ENCODE measurements at regions not wholly inside any gene's neighbourhood (a gene's known extent, or its start where the extent isn't known, plus 50 kb on each side); places are given as distances from the start of the nearest gene placed in this dataset.
"Not testable (repeated sequence)": the region's sequence is repeated elsewhere in the genome, so short reads cannot be mapped to it uniquely, and the experiment has no call there.

- no peak for DNase-seq
Observed at GRCh38 chr14:46596236-46596635, 55.3 kb downstream of the RPL10L start.

DNA sequence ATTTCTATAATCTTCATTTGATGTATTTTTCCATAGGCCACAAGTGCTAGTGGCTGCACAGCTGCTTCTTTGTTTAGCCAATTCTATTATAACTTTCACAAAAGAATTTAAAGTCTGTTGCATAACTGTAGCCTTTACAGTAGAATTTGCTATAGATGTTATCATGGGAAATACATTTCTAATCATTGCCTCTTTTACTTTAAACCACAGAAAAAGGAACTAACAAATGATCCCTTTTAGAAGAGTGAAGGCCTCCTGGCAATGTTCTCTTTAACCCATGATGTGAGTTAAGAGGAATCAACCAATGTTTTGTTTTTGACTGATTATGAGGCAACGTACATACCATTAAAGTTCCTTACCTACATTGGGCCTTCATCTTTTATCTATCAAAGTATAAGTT, 68.8 kb downstream of the RPL10L start:
- no peak for DNase-seq

GRCh38 chr14:46581036-46581671, 70.4 kb downstream of the RPL10L start:
- DNase-seq: peak; percentile 0 to 14 (median 5)

- DNase-seq: no peak
Observed at GRCh38 chr14:46574978-46575375, 76.6 kb downstream of the RPL10L start.

GRCh38 chr14:46574221-46574977, 77.2 kb downstream of the RPL10L start:
- no peak for DNase-seq

GRCh38 chr14:46573498-46573897, 78.1 kb downstream of the RPL10L start:
- no peak for DNase-seq

GRCh38 chr14:46571970-46572369, 79.6 kb downstream of the RPL10L start:
- DNase-seq: peak in 1 of 3 donors; percentile 16

GRCh38 chr14:46568161-46568560, 83.4 kb downstream of the RPL10L start:
- DNase-seq: not testable (repeated sequence)

- DNase-seq: no peak
Observed at GRCh38 chr14:46550836-46551235, 100.7 kb downstream of the RPL10L start.

DNA sequence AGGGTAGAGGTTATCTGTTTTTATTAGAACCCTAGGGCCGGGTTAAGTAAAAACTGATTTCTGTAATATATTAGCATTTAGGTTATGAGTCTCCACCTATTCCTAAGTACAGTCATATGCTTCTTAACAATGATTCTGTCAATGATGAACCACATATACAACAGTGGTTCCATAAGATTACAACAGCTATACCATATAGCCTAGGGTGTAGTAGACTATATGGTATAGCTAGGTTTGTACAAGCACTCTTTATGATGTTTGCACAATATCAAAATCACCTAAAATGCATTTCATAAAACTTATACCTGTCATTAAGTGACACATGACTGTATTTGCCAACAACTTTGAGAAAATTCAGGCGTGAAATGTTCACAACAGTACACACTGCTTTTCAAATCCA, 110.6 kb downstream of the RPL10L start:
- DNase-seq: no peak

DNA sequence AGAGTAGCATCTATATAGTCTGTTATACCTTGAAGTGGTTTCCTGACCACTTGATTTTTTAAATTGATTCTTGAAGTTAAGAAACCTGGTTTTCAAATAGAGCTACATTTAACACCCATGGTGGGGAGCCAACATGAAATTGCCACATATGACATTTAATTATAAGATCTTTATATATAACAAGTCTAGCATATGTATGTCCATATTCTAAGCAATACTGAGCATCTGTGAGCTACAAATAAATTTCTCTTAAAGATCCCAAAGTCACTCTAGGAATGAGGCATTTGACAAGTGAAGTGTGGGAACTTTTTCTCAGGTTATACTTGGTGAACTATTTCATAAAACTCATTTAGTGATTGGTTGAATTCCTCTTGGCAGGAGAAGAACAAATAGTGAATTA, 132.5 kb downstream of the RPL10L start:
- no peak for DNase-seq

DNA sequence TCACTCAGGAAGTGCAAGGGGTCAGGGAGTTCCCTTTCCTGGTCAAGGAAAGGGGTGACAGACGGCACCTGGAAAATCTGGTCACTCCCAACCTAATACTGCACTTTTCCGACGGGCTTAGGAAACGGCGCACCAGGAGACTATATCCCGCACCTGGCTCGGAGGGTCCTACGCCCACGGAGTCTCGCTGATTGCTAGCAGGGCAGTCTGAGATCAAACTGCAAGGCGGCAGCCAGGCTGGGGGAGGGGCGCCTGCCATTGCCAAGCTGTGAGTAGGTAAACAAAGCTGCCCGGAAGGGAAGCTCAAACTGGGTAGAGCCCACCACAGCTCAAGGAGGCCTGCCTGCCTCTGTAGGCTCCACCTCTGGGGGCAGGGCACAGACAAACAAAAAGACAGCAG, 142.8 kb downstream of the RPL10L start:
- DNase-seq: not testable (repeated sequence)

- no peak for DNase-seq
Observed at GRCh38 chr14:46499521-46499920, 152.1 kb downstream of the RPL10L start.

- no peak for DNase-seq
Observed at GRCh38 chr14:46496409-46496808, 155.2 kb downstream of the RPL10L start.

GRCh38 chr14:46490238-46490685, 161.3 kb downstream of the RPL10L start:
- DNase-seq: peak in 2 of 3 donors; percentile 0 to 7

DNA sequence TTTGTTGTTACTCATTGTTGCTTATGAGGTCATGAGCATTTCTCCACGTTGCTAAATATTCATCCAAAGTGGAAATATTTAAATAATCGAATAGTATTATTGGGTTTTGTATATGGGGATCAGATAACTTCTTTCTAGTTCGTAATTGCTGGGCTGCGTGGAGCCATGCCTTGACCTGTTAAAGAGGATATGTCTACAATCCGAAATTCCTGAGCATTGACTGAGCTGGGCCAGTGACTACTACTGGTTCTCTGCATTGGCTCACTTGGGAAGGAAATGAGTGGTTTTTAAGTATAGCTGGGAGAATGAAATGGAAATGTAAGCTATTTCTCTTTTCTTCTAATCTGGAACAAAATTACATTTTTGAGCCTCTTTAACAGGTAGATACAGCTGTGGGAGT, 163.2 kb downstream of the RPL10L start:
- no peak for DNase-seq

DNA sequence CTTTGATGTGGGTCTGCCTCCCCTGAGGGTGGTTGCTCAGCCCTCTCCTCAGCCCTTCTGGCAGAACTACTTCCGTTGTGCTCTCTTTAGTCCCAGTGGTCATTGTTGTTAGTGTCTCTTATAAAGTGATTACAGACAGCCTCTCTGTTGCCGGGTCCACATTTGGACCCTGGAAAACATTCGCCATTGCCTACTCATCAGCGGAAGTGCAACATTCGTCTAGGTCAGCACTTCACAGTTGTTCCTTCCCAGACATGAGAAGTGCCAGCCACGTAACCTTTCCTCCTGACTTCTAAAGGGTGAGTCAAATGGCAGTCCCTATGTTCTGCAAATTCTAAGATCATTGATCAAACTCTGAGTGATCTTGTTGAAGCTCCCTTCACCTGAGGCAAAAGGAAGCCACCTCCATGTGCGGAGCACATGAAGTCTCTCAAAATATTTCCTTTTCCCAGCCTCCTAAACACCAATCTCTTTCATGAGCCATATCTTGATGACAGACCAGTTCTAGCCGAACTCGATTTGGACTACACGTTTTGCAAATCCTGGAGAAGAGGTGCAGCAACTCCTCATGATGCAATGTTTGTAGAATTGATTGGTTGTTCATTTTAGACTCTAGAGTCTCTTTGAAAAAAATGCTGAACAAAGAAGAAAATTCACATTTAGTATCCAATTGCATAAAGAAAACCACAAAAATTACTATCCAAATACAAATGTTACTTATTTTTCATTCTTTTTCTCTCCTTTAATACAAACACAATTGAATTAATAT, 163.8 kb downstream of the RPL10L start:
- no peak for DNase-seq

DNA sequence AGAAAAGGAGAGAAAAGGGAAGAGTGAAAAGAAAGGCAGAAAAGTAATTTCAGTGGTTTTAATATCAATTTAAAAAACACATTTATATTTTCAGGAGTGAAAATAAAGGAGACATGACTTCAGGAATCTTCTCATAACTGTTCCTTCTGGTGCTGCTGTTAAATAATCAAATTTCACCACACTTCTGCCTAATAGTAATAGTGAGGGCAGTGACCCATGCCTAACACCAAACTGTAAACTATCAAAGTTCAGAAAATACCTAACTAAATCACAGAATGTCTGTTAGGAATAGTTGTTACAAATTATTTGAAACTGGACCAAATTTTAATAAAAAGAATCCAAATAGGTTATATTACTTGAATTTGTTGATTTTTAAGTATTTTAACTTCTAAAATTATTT, 169.4 kb downstream of the RPL10L start:
- DNase-seq: no peak

- no peak for DNase-seq
Observed at GRCh38 chr14:46480817-46481216, 170.8 kb downstream of the RPL10L start.

DNA sequence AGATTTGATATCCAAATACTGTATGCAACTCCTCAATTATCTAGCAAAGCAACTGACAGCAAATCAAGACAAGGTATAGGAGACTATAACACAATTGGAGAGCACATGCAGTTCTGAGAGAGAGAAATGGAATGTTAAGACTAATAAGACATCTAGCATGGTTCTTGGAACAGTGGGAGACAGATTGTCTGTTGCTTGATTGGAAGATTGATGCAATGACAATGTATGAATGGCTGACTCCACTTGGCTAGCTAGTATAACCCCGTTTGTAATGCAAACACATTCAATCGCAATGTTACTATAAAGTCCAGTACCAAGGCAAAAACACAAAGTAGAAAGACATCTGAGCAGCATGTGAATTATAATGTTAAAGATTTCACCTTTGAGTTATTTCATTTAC, 179.3 kb downstream of the RPL10L start:
- DNase-seq: no peak

GRCh38 chr14:46464341-46464740, 187.2 kb downstream of the RPL10L start:
- no peak for DNase-seq

- no peak for DNase-seq
Observed at GRCh38 chr14:46451800-46452199, 199.8 kb downstream of the RPL10L start.

DNA sequence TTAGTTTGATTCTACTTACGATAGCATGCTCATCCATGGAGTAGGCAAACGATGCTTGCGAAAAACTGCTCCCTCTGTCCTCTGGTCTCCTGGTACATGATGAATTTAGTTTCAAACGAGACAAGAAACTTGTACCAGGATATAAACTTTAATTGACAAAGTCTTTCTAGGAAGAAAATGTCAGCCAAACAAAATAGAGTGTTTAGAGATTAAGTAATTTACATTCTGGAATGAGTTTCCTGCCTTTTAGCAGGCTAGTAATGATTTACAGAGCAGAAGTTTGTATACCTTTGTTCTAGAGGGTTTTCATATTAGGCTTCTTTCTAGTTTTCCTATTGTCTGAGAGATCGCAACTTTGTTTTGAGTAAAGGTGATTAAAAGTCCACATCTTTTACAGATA, 206.9 kb downstream of the RPL10L start:
- DNase-seq: no peak
